GM23338 (cell line): ENCODE measurements at regions not wholly inside any gene's neighbourhood (a gene's known extent, or its start where the extent isn't known, plus 50 kb on each side); places are given as distances from the start of the nearest gene placed in this dataset.
"Not testable (repeated sequence)": the region's sequence is repeated elsewhere in the genome, so short reads cannot be mapped to it uniquely, and the experiment has no call there.

ENCODE experiments used
- ATAC-seq: fragments of 200-7000 bp; cut with Tn5 transposase; 3 replicates; pipeline ENCODE4 v1.9.1; 2020
- DNase-seq: peaks from one replicate; pipeline ENCODE4 v3.0.0-alpha.2; 2015; ENCODE audit warnings: low spot score
- H2AFZ ChIP-seq: fragments of 200-600 bp; sonication (generic); 2 replicates; pipeline ENCODE4 v1.8.0; 2016; ENCODE audit warnings: antibody characterized with exemption, mild to moderate bottlenecking, moderate library complexity
- H3F3A ChIP-seq: fragments of 200-600 bp; sonication (generic); replicated peaks from 2 replicates; pipeline ENCODE4 v1.8.0; 2017; ENCODE audit warnings: antibody characterized with exemption, mixed run types, low read depth
- H3K27ac ChIP-seq: fragments of 200-600 bp; sonication (generic); 2 replicates; pipeline ENCODE4 v1.6.1; 2016; ENCODE audit warnings: low read depth
- H3K27me3 ChIP-seq: fragments of 200-600 bp; sonication (generic); 2 replicates; pipeline ENCODE4 v1.8.0; 2016; ENCODE audit warnings: mild to moderate bottlenecking, mixed run types, moderate library complexity; ENCODE audit not compliant: insufficient read depth
- H3K36me3 ChIP-seq: fragments of 200-600 bp; sonication (generic); 2 replicates; pipeline ENCODE4 v1.8.0; 2016; ENCODE audit warnings: mild to moderate bottlenecking; ENCODE audit not compliant: insufficient read depth
- H3K4me1 ChIP-seq: fragments of 200-600 bp; sonication (generic); 2 replicates; pipeline ENCODE4 v1.8.0; 2016; ENCODE audit warnings: mild to moderate bottlenecking, moderate library complexity; ENCODE audit not compliant: insufficient read depth
- H3K4me2 ChIP-seq: fragments of 200-600 bp; sonication (generic); 2 replicates; pipeline ENCODE4 v1.7.1; 2017; ENCODE audit warnings: mixed run types
- H3K4me3 ChIP-seq: fragments of 200-600 bp; sonication (generic); 2 replicates; pipeline ENCODE4 v1.6.1; 2016; ENCODE audit warnings: mixed run types
- H3K79me2 ChIP-seq: fragments of 200-600 bp; sonication (generic); replicated peaks from 2 replicates; pipeline ENCODE4 v1.8.0; 2017; ENCODE audit warnings: mild to moderate bottlenecking; ENCODE audit not compliant: insufficient read depth
- H3K9me2 ChIP-seq: fragments of 200-600 bp; sonication (generic); 2 replicates; pipeline ENCODE4 v1.8.0; 2017; ENCODE audit not compliant: insufficient read depth
- H4K20me1 ChIP-seq: fragments of 200-600 bp; sonication (generic); replicated peaks from 2 replicates; pipeline ENCODE4 v1.8.0; 2017; ENCODE audit warnings: mild to moderate bottlenecking; ENCODE audit not compliant: insufficient read depth
- H3K27ac Mint-ChIP-seq: 2 replicates; pipeline ENCODE4 v1.8.0; 2020; ENCODE audit warnings: inconsistent platforms, mild to moderate bottlenecking, moderate library complexity, mixed read lengths
- H3K27me3 Mint-ChIP-seq: 3 replicates; pipeline ENCODE4 v1.8.0; 2022; ENCODE audit warnings: low read depth, mild to moderate bottlenecking, moderate library complexity, mixed read lengths, inconsistent platforms; ENCODE audit not compliant: insufficient read depth, poor library complexity
- H3K36me3 Mint-ChIP-seq: 3 replicates; pipeline ENCODE4 v1.8.0; 2021; ENCODE audit warnings: low read depth, mild to moderate bottlenecking, inconsistent platforms, moderate library complexity, mixed read lengths
- H3K4me1 Mint-ChIP-seq: 3 replicates; pipeline ENCODE4 v1.8.0; 2020; ENCODE audit warnings: mild to moderate bottlenecking, inconsistent platforms, mixed read lengths
- H3K4me3 Mint-ChIP-seq: 3 replicates; pipeline ENCODE4 v1.8.0; 2021; ENCODE audit warnings: moderate library complexity, mild to moderate bottlenecking, inconsistent platforms, mixed read lengths
- H3K9me3 Mint-ChIP-seq: 3 replicates; pipeline ENCODE4 v1.8.0; 2020; ENCODE audit warnings: moderate library complexity, mild to moderate bottlenecking, inconsistent platforms, mixed read lengths
- CREB1 ChIP-seq: fragments of 250-450 bp; sonication (Bioruptor Pico); IDR thresholded peaks from 2 replicates; pipeline ENCODE4 v1.5.0; 2020; ENCODE audit warnings: low read depth, mild to moderate bottlenecking, moderate library complexity
- EZH2 ChIP-seq: fragments of 200-600 bp; sonication (generic); IDR thresholded peaks from one replicate; pipeline ENCODE4 v1.8.0; 2017; ENCODE audit warnings: antibody characterized with exemption, mild to moderate bottlenecking, low read depth; ENCODE audit not compliant: unreplicated experiment
- EZH2phosphoT487 ChIP-seq: fragments of 200-600 bp; sonication (generic); IDR thresholded peaks from one replicate; pipeline ENCODE4 v1.8.1; 2018; ENCODE audit warnings: antibody characterized with exemption; ENCODE audit not compliant: unreplicated experiment
- JUNB ChIP-seq: IDR thresholded peaks from one replicate; pipeline ENCODE4 v1.6.1; 2016; ENCODE audit warnings: antibody characterized with exemption; ENCODE audit not compliant: unreplicated experiment
- POLR2AphosphoS5 ChIP-seq: IDR thresholded peaks from 2 replicates; pipeline ENCODE4 v1.6.1; 2016; ENCODE audit warnings: antibody characterized with exemption, low read depth
- STAT1 ChIP-seq: IDR thresholded peaks from one replicate; pipeline ENCODE4 v1.6.1; 2016; ENCODE audit warnings: antibody characterized with exemption; ENCODE audit not compliant: unreplicated experiment
- ZNF114 ChIP-seq: fragments of 250-450 bp; sonication (Bioruptor Pico); IDR thresholded peaks from 2 replicates; pipeline ENCODE4 v1.5.0; 2020; ENCODE audit warnings: mild to moderate bottlenecking, moderate library complexity
- ZNF331 ChIP-seq: fragments of 250-450 bp; sonication (Bioruptor Pico); IDR thresholded peaks from 2 replicates; pipeline ENCODE4 v1.5.0; 2020; ENCODE audit warnings: low read depth, mild to moderate bottlenecking, moderate library complexity
- TF ChIP-seq, protein P1 (sequence below), 2 experiments: fragments of 200-600 bp in 1 of 2; sonication (generic) in 1 of 2; conservative IDR thresholded peaks; 2 replicates each; pipeline versions ENCODE4 v1.5.1 to v1.6.1; 2016 to 2017; ENCODE audit warnings: antibody characterized with exemption in 2 of 2, low read depth in 2 of 2, mild to moderate bottlenecking in 2 of 2, moderate library complexity in 1 of 2
- TF ChIP-seq, protein P2 (sequence below): IDR thresholded peaks from 2 replicates; pipeline ENCODE4 v1.6.1; 2016; ENCODE audit warnings: antibody characterized with exemption
- TF ChIP-seq, protein P3 (sequence below): IDR thresholded peaks from one replicate; pipeline ENCODE4 v1.6.1; 2018; ENCODE audit warnings: antibody characterized with exemption; ENCODE audit not compliant: unreplicated experiment

DNA sequence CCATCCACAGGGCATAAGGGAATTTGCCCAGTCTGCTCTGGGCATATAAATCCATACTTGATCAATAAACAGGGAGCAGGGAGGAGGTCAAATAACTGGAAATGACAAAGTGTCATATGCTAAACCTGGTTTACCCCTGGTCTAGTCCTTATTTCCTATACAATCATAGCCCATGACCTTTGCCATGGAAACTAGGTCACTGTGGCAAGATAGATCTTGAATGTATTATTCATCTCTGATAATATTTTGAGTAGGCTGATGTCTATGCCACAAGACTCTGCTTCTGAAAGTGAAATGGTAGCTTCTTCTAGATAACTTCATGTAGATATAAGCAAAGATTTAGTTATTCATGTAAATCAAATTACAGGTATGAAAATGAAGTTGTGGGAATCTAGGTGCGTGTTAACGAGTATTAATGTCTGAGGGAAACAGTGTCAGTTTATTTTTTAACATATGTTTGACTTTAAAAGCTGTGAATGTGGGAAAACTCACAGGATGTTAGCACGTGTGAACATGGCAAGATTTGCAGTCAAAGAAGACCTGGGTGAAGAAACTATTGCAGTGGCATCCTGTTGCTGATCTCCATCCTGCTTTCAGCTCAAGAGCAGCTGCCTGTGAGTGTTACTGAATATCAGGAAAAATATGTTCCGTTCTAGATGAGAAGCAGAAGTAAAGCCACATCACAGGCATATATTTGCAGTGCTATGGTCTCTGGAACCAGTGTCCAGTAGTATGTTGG lies 81.8 kb upstream of the NDP start:
- Histone ChIP-seq H3K79me2 (no peaks in the 10 kb centered on the region), H4K20me1 (no peaks in the 10 kb centered on the region), H3K4me1 (no peaks in the 10 kb centered on the region), H3F3A (no peaks in the 10 kb centered on the region), H3K4me3 (no peak overlapping the region), H3K27me3 (no peaks in the 10 kb centered on the region), H3K9me2 (no peaks in the 10 kb centered on the region), H3K27ac (no peak overlapping the region), H3K4me2 (no peak overlapping the region), H2AFZ (no peak overlapping the region), H3K36me3 (no peaks in the 10 kb centered on the region)
- Mint-ChIP-seq H3K4me3 (no peak overlapping the region), H3K36me3 (no peaks in the 10 kb centered on the region), H3K27ac (no peak overlapping the region), H3K27me3 (no peaks in the 10 kb centered on the region), H3K9me3 (no peaks in the 10 kb centered on the region), H3K4me1 (peaks cover 5% of the 10 kb centered on the region)
- TF ChIP-seq, protein P1, sequence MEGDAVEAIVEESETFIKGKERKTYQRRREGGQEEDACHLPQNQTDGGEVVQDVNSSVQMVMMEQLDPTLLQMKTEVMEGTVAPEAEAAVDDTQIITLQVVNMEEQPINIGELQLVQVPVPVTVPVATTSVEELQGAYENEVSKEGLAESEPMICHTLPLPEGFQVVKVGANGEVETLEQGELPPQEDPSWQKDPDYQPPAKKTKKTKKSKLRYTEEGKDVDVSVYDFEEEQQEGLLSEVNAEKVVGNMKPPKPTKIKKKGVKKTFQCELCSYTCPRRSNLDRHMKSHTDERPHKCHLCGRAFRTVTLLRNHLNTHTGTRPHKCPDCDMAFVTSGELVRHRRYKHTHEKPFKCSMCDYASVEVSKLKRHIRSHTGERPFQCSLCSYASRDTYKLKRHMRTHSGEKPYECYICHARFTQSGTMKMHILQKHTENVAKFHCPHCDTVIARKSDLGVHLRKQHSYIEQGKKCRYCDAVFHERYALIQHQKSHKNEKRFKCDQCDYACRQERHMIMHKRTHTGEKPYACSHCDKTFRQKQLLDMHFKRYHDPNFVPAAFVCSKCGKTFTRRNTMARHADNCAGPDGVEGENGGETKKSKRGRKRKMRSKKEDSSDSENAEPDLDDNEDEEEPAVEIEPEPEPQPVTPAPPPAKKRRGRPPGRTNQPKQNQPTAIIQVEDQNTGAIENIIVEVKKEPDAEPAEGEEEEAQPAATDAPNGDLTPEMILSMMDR (conservative IDR thresholded peaks at IDR 0.05; ENCODE audit: low read depth in 2 of 2), result no peak
- TF ChIP-seq ZNF331, result no peak
- no peak for TF ChIP-seq JUNB
- no peak for TF ChIP-seq EZH2phosphoT487
- TF ChIP-seq STAT1, result no peak
- TF ChIP-seq, protein P2, sequence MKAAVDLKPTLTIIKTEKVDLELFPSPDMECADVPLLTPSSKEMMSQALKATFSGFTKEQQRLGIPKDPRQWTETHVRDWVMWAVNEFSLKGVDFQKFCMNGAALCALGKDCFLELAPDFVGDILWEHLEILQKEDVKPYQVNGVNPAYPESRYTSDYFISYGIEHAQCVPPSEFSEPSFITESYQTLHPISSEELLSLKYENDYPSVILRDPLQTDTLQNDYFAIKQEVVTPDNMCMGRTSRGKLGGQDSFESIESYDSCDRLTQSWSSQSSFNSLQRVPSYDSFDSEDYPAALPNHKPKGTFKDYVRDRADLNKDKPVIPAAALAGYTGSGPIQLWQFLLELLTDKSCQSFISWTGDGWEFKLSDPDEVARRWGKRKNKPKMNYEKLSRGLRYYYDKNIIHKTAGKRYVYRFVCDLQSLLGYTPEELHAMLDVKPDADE, result no peak
- TF ChIP-seq POLR2AphosphoS5, result no peak
- TF ChIP-seq CREB1, result no peak
- TF ChIP-seq EZH2, result no peak
- TF ChIP-seq, protein P3, sequence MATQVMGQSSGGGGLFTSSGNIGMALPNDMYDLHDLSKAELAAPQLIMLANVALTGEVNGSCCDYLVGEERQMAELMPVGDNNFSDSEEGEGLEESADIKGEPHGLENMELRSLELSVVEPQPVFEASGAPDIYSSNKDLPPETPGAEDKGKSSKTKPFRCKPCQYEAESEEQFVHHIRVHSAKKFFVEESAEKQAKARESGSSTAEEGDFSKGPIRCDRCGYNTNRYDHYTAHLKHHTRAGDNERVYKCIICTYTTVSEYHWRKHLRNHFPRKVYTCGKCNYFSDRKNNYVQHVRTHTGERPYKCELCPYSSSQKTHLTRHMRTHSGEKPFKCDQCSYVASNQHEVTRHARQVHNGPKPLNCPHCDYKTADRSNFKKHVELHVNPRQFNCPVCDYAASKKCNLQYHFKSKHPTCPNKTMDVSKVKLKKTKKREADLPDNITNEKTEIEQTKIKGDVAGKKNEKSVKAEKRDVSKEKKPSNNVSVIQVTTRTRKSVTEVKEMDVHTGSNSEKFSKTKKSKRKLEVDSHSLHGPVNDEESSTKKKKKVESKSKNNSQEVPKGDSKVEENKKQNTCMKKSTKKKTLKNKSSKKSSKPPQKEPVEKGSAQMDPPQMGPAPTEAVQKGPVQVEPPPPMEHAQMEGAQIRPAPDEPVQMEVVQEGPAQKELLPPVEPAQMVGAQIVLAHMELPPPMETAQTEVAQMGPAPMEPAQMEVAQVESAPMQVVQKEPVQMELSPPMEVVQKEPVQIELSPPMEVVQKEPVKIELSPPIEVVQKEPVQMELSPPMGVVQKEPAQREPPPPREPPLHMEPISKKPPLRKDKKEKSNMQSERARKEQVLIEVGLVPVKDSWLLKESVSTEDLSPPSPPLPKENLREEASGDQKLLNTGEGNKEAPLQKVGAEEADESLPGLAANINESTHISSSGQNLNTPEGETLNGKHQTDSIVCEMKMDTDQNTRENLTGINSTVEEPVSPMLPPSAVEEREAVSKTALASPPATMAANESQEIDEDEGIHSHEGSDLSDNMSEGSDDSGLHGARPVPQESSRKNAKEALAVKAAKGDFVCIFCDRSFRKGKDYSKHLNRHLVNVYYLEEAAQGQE, result no peak
- no peak for TF ChIP-seq ZNF114 (CRISPR knock-in tag)
- DNase-seq, result no peak
- no peak for ATAC-seq

DNA sequence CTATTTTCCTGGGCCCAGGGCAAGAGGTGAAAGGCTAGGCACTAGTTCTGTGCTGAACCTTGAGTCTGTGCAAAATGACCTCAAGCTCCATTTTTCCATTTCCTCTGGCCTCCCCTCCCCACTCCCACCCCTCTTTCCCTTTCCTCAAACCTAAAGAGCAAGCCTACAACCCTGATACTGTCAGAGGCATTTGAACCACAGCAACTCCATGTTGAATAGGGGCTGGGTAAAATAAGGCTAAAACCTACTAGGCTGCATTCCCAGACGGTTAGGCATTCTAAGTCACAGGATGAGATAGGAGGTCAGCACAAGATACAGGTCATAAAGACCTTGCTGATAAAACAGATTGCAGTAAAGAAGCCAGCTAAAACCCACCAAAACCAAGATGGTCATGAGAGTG lies 71.9 kb upstream of the NDP start:
- not testable (repeated sequence) for H3K36me3 ChIP-seq, H3K9me2 ChIP-seq, H3K4me3 Mint-ChIP-seq, H3K79me2 ChIP-seq, H3K9me3 Mint-ChIP-seq, H3K27ac Mint-ChIP-seq, DNase-seq, H4K20me1 ChIP-seq, H3K27ac ChIP-seq, H3K4me1 ChIP-seq, H3K27me3 ChIP-seq, H3K4me3 ChIP-seq, H3K4me1 Mint-ChIP-seq, H3K36me3 Mint-ChIP-seq, H2AFZ ChIP-seq, H3K4me2 ChIP-seq, H3K27me3 Mint-ChIP-seq, H3F3A ChIP-seq, ATAC-seq
